H7 (cell line): ENCODE measurements at regions not wholly inside any gene's neighbourhood (a gene's known extent, or its start where the extent isn't known, plus 50 kb on each side); places are given as distances from the start of the nearest gene placed in this dataset.

ENCODE experiments used
- DNase-seq: peaks from one replicate; pipeline ENCODE4 v3.0.0; 2012
- H3K27me3 ChIP-seq: 2 replicates; pipeline ENCODE4 v1.6.0; 2011; ENCODE audit warnings: mild to moderate bottlenecking, low read length; ENCODE audit not compliant: control insufficient read depth, insufficient read depth
- H3K36me3 ChIP-seq: replicated peaks from 2 replicates; pipeline ENCODE4 v1.5.1; 2011; ENCODE audit warnings: low read length; ENCODE audit not compliant: control insufficient read depth, insufficient read depth
- H3K4me3 ChIP-seq: 2 replicates; pipeline ENCODE4 v1.5.1; 2011; ENCODE audit warnings: low read depth, mild to moderate bottlenecking, control low read depth, low read length, moderate library complexity; ENCODE audit not compliant: insufficient read depth

GRCh38 chr13:31978021-31978420, 53.6 kb upstream of the FRY start:
- Histone ChIP-seq H3K27me3 (no peaks in the 10 kb centered on the region), H3K36me3 (no peaks in the 10 kb centered on the region), H3K4me3 (no peak overlapping the region)
- no peak for DNase-seq

GRCh38 chr13:31980830-31981229, 50.7 kb upstream of the FRY start:
- no peak for DNase-seq
- no peak overlapping the region for H3K4me3 ChIP-seq
- H3K36me3 ChIP-seq: no peaks in the 10 kb centered on the region
- H3K27me3 ChIP-seq: no peaks in the 10 kb centered on the region
